ENCODE measurements at regions not wholly inside any gene's neighbourhood (a gene's known extent, or its start where the extent isn't known, plus 50 kb on each side); places are given as distances from the start of the nearest gene placed in this dataset.

DNA sequence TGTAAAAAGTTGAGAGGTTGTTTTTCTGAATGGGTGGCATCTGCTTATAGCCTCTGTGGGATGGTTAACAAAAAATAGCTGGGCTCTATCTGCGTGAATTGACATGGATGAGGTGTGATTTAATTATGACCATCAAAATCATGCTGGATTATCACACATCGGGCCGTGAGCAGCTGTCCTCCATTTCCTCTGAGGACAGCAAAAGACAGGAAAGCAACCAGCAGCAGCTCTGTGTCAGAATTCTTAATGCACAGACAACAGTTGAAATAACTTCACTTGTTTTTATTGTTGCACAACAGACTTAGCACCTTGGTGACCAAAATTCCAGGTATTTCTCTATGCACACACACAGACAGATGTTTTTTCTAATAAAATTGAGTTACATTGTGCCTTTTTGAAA is 54.5 kb upstream of the LAPTM5 start:
- BruUV-seq (replicated peaks): no TSS peak
- no peak for TF ChIP-seq GTF3A (CRISPR knock-in tag; conservative IDR thresholded peaks at IDR 0.05)
- TF ChIP-seq, protein P1, sequence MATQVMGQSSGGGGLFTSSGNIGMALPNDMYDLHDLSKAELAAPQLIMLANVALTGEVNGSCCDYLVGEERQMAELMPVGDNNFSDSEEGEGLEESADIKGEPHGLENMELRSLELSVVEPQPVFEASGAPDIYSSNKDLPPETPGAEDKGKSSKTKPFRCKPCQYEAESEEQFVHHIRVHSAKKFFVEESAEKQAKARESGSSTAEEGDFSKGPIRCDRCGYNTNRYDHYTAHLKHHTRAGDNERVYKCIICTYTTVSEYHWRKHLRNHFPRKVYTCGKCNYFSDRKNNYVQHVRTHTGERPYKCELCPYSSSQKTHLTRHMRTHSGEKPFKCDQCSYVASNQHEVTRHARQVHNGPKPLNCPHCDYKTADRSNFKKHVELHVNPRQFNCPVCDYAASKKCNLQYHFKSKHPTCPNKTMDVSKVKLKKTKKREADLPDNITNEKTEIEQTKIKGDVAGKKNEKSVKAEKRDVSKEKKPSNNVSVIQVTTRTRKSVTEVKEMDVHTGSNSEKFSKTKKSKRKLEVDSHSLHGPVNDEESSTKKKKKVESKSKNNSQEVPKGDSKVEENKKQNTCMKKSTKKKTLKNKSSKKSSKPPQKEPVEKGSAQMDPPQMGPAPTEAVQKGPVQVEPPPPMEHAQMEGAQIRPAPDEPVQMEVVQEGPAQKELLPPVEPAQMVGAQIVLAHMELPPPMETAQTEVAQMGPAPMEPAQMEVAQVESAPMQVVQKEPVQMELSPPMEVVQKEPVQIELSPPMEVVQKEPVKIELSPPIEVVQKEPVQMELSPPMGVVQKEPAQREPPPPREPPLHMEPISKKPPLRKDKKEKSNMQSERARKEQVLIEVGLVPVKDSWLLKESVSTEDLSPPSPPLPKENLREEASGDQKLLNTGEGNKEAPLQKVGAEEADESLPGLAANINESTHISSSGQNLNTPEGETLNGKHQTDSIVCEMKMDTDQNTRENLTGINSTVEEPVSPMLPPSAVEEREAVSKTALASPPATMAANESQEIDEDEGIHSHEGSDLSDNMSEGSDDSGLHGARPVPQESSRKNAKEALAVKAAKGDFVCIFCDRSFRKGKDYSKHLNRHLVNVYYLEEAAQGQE (IDR thresholded peaks at IDR 0.05; ENCODE audit: borderline replicate concordance in 1 of 2, low read depth in 1 of 2, low read length in 2 of 2): no peak
- TF ChIP-seq KLF9 (CRISPR knock-in tag; IDR thresholded peaks at IDR 0.05; ENCODE audit: low read depth): no peak
- TF ChIP-seq, protein P2, sequence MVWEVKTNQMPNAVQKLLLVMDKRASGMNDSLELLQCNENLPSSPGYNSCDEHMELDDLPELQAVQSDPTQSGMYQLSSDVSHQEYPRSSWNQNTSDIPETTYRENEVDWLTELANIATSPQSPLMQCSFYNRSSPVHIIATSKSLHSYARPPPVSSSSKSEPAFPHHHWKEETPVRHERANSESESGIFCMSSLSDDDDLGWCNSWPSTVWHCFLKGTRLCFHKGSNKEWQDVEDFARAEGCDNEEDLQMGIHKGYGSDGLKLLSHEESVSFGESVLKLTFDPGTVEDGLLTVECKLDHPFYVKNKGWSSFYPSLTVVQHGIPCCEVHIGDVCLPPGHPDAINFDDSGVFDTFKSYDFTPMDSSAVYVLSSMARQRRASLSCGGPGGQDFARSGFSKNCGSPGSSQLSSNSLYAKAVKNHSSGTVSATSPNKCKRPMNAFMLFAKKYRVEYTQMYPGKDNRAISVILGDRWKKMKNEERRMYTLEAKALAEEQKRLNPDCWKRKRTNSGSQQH (CRISPR knock-in tag; IDR thresholded peaks at IDR 0.05; ENCODE audit: low read depth): no peak
- Histone ChIP-seq H3K9ac (ENCODE audit: insufficient read depth, low read depth, low read length) (no peak overlapping the region), H3K9me3 (ENCODE audit: low read length) (no peaks in the 10 kb centered on the region), H3K4me3 (replicated peaks in 1 of 3; ENCODE audit: insufficient read depth in 1 of 3, low read depth in 2 of 3, low read length in 3 of 3) (no peak overlapping the region), H3K27ac (ENCODE audit: extremely low read length, insufficient read depth, low read length) (no peak overlapping the region), H4K20me1 (ENCODE audit: insufficient read depth, low read length) (no peaks in the 10 kb centered on the region), H3K36me3 (replicated peaks in 1 of 2; ENCODE audit: control insufficient read depth in 1 of 2, insufficient read depth in 2 of 2, low read length in 2 of 2) (no peaks in the 10 kb centered on the region), H3K4me2 (ENCODE audit: low read depth, low read length) (no peak overlapping the region), H2AFZ (ENCODE audit: low read length) (no peak overlapping the region), H3K79me2 (ENCODE audit: insufficient read depth, low read length) (no peaks in the 10 kb centered on the region), H3K27me3 (ENCODE audit: control insufficient read depth in 1 of 2, insufficient read depth in 2 of 2, low read length in 2 of 2) (peaks cover 2 to 60% of the 10 kb centered on the region in 2 experiments; a peak in 4 of 5 replicates), H3K4me1 (ENCODE audit: insufficient read depth, low read length) (no peaks in the 10 kb centered on the region)
- CTCF ChIA-PET (ENCODE audit: low intra/inter-chr PET ratio, low total read pairs): interaction anchor here (1.3 kb wide), 1 partner anchor 100 kb away, joined by 3 read pairs; no protein-coding TSS in a partner anchor
- ATAC-seq (no peak), DNase-seq (ENCODE audit: low spot score) (no peak), FAIRE-seq (no peak)
- intact Hi-C loops (cut with micrococcal nuclease; ENCODE audit: unreplicated experiment): no loop called here
- POLR2A ChIA-PET: no interaction called here
- WGBS (ENCODE audit: low lambda C conversion rate): 4% methylated on average over 3 of the region's 3 CpGs
- in situ Hi-C loops (cut with HindIII; ENCODE audit: extremely low pct_ligation_motif_present, low pct_unique_long_range_greater_than_20kb): no loop called here

Measured in HepG2 (cell line).